Activated CD4-positive, alpha-beta T cell treated with anti-CD3 and anti-CD28 coated beads, Interleukin-2, amount 10 ng/mL, durations not matched to agents 24 days and 14 days (primary cell): ENCODE measurements at regions not wholly inside any gene's neighbourhood (a gene's known extent, or its start where the extent isn't known, plus 50 kb on each side); places are given as distances from the start of the nearest gene placed in this dataset.

ENCODE experiments used
- DNase-seq: peaks from one replicate; pipeline ENCODE4 v3.0.0; 2022
- H3K27ac Mint-ChIP-seq: one replicate; pipeline ENCODE4 v1.8.0; 2022; ENCODE audit warnings: mild to moderate bottlenecking, mixed read lengths
- H3K27me3 Mint-ChIP-seq: one replicate; pipeline ENCODE4 v1.8.0; 2022; ENCODE audit warnings: mixed read lengths
- H3K36me3 Mint-ChIP-seq: one replicate; pipeline ENCODE4 v1.8.0; 2022; ENCODE audit warnings: low read depth, mild to moderate bottlenecking, mixed read lengths
- H3K4me1 Mint-ChIP-seq: one replicate; pipeline ENCODE4 v1.8.0; 2021; ENCODE audit warnings: mixed read lengths
- H3K4me3 Mint-ChIP-seq: one replicate; pipeline ENCODE4 v1.8.0; 2022; ENCODE audit warnings: mild to moderate bottlenecking, moderate library complexity, mixed read lengths
- H3K9me3 Mint-ChIP-seq: one replicate; pipeline ENCODE4 v1.8.0; 2021; ENCODE audit warnings: mixed read lengths
- intact Hi-C: fragments of 100-400 bp; cut with micrococcal nuclease; formaldehyde crosslinking; loops from one replicate; pipeline ENCODE4 v1.15.1; 2023

- Mint-ChIP-seq H3K9me3 (no peaks in the 10 kb centered on the region), H3K27ac (no peak overlapping the region), H3K27me3 (no peaks in the 10 kb centered on the region), H3K4me1 (no peaks in the 10 kb centered on the region), H3K36me3 (no peaks in the 10 kb centered on the region), H3K4me3 (no peak overlapping the region)
- no peak for DNase-seq
- intact Hi-C loops = no loop called here
These were observed 555.3 kb upstream of the MAP3K7 start for GRCh38 chr6:91142154-91142553.

- intact Hi-C loops = no loop called here
- H3K9me3 Mint-ChIP-seq = no peaks in the 10 kb centered on the region
These were observed 554.5 kb upstream of the MAP3K7 start for GRCh38 chr6:91141346-91141745.

GRCh38 chr6:91140449-91140848 lies 553.6 kb upstream of the MAP3K7 start:
- no peak for DNase-seq
- Mint-ChIP-seq H3K9me3 (no peaks in the 10 kb centered on the region), H3K4me1 (no peaks in the 10 kb centered on the region), H3K27ac (no peak overlapping the region), H3K27me3 (no peaks in the 10 kb centered on the region), H3K36me3 (no peaks in the 10 kb centered on the region), H3K4me3 (no peak overlapping the region)
- intact Hi-C loops = no loop called here

More at GRCh38 chr6:91141346-91141745, 554.5 kb upstream of the MAP3K7 start:
- Mint-ChIP-seq H3K27ac (no peak overlapping the region), H3K4me3 (no peak overlapping the region), H3K27me3 (no peaks in the 10 kb centered on the region), H3K4me1 (no peaks in the 10 kb centered on the region), H3K36me3 (no peaks in the 10 kb centered on the region)
- DNase-seq = no peak

GRCh38 chr6:91137286-91137685 lies 550.4 kb upstream of the MAP3K7 start:
- no peak overlapping the region for H3K27ac Mint-ChIP-seq
- no peaks in the 10 kb centered on the region for H3K4me1 Mint-ChIP-seq
- no peaks in the 10 kb centered on the region for H3K9me3 Mint-ChIP-seq
- no peak for DNase-seq
- no peaks in the 10 kb centered on the region for H3K36me3 Mint-ChIP-seq
- intact Hi-C loops = no loop called here
- H3K4me3 Mint-ChIP-seq = no peak overlapping the region
- H3K27me3 Mint-ChIP-seq = no peaks in the 10 kb centered on the region

DNA sequence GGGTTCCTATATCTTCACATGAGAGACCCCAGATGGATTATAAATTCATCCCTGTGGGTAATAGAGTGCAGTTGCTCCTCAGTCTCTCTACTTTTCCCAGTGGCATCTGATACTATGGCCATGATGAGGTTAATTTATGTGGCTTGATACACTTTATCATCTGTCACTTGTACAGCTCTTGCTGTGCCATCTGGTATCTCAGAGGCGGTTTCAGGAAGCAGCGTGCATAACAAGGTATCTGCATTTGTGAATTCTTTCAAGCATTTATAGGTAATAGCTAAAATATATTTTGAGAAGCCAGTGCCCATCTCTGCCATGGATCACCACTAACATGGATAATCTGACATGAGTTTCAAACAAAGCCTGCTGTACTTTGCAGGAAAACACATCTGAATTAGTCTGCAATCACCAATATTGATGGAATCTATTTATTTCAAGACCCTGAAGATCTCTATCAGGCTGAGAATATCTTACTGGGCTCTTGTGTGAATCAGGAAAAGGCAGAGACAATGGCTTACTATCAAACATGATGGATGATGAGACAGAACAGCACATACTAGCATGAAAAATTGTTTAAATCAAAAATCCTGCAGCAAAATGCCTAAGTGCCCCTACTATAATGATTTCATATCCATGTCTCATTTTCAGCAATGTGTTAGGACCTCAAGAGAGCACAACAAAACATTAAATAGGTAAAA lies 548.7 kb upstream of the MAP3K7 start:
- H3K36me3 Mint-ChIP-seq = no peaks in the 10 kb centered on the region
- no peak for DNase-seq
- H3K27me3 Mint-ChIP-seq = no peaks in the 10 kb centered on the region
- no peaks in the 10 kb centered on the region for H3K4me1 Mint-ChIP-seq
- intact Hi-C loops = no loop called here
- no peak overlapping the region for H3K27ac Mint-ChIP-seq
- H3K4me3 Mint-ChIP-seq = no peak overlapping the region
- no peaks in the 10 kb centered on the region for H3K9me3 Mint-ChIP-seq

GRCh38 chr6:91132461-91132860 lies 545.6 kb upstream of the MAP3K7 start:
- Mint-ChIP-seq H3K27me3 (no peaks in the 10 kb centered on the region), H3K4me1 (no peaks in the 10 kb centered on the region), H3K9me3 (no peaks in the 10 kb centered on the region), H3K27ac (no peak overlapping the region), H3K36me3 (no peaks in the 10 kb centered on the region), H3K4me3 (no peak overlapping the region)
- DNase-seq = no peak
- intact Hi-C loops = no loop called here

DNA sequence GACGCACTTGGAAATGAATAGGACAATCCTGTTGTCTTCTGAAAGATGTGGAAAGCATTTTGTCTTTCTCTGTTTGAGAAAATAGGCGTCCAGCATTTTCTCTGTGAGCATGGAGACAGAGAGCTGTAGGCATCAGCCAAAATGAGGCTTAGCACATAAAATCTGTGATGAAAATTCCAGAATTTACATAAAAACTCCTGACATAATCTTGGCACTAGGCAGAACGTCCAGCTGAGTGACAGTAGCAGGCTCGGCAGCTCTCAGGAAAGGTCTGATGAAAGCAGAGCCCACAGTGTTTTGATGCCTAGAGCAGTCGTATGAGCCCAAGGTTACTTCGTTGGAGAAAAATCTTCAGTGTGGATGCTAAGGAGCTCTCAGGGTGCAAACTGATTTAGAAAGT lies 543.3 kb upstream of the MAP3K7 start:
- H3K27me3 Mint-ChIP-seq = no peaks in the 10 kb centered on the region
- no peak for DNase-seq
- intact Hi-C loops = no loop called here
- H3K36me3 Mint-ChIP-seq = no peaks in the 10 kb centered on the region
- H3K4me3 Mint-ChIP-seq = no peak overlapping the region
- H3K4me1 Mint-ChIP-seq = no peaks in the 10 kb centered on the region
- H3K27ac Mint-ChIP-seq = no peak overlapping the region
- H3K9me3 Mint-ChIP-seq = no peaks in the 10 kb centered on the region

DNA sequence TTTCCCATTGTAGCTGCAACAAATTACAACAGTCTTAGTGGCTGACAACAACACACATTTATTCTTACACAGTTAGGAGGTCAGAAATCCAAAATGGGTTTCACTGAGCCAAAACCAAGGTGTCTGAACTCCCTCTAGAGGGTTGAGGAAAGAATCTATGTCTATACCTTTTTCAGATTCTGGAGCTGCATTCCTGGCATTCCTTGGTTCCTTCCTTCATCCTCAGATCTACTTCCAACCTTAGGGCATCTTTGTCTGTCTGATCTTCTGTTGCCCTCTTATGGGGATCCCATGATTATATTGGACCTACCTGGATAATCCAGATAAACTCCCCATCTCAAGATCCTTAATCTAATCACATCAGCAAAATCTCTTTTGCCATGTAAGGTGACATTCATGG lies 540.9 kb upstream of the MAP3K7 start:
- Mint-ChIP-seq H3K4me1 (no peaks in the 10 kb centered on the region), H3K9me3 (no peaks in the 10 kb centered on the region), H3K27me3 (no peaks in the 10 kb centered on the region), H3K36me3 (no peaks in the 10 kb centered on the region), H3K4me3 (no peak overlapping the region), H3K27ac (no peak overlapping the region)
- intact Hi-C loops = no loop called here
- DNase-seq = no peak

- no peaks in the 10 kb centered on the region for H3K4me1 Mint-ChIP-seq
- intact Hi-C loops = no loop called here
- DNase-seq = no peak
- no peaks in the 10 kb centered on the region for H3K27me3 Mint-ChIP-seq
- no peaks in the 10 kb centered on the region for H3K9me3 Mint-ChIP-seq
- no peak overlapping the region for H3K4me3 Mint-ChIP-seq
- H3K27ac Mint-ChIP-seq = no peak overlapping the region
- H3K36me3 Mint-ChIP-seq = no peaks in the 10 kb centered on the region
These were observed 540.0 kb upstream of the MAP3K7 start for GRCh38 chr6:91126876-91127275.

- H3K4me1 Mint-ChIP-seq = no peaks in the 10 kb centered on the region
- H3K4me3 Mint-ChIP-seq = no peak overlapping the region
- no peak overlapping the region for H3K27ac Mint-ChIP-seq
- DNase-seq = no peak
- no peaks in the 10 kb centered on the region for H3K27me3 Mint-ChIP-seq
- H3K9me3 Mint-ChIP-seq = no peaks in the 10 kb centered on the region
- no peaks in the 10 kb centered on the region for H3K36me3 Mint-ChIP-seq
- intact Hi-C loops = no loop called here
These were observed 530.7 kb upstream of the MAP3K7 start for GRCh38 chr6:91117550-91117949.

DNA sequence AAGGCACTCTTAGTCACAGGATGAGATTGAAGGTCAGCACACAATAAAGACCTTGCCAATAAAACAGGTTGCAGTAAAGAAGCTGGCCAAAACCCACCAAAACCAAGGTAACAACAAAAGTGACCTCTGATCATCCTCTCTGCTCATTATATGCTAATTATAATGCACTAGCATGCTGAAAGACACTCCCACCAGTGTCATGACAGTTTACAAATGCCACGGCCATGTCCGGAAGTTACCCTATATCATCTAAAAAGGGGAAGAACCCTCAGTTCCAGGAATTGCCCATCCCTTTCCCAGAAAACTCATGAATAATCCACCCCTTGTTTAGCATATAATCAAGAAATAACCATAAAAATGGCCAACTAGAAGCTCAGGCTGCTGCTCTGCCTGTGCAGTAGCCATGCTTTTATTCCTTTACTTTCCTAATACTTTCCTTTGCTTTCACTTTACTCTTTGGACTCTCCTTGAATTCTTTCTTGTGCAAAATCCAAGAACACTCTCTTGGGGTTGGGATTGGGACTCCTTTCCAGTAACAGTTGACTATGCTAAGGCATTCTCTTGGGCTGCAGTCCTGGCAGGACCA lies 527.3 kb upstream of the MAP3K7 start:
- no peak for DNase-seq
- H3K9me3 Mint-ChIP-seq = no peaks in the 10 kb centered on the region
- peaks cover 3% of the 10 kb centered on the region for H3K27me3 Mint-ChIP-seq
- no peak overlapping the region for H3K27ac Mint-ChIP-seq
- H3K4me1 Mint-ChIP-seq = no peaks in the 10 kb centered on the region
- intact Hi-C loops = no loop called here
- H3K36me3 Mint-ChIP-seq = no peaks in the 10 kb centered on the region
- no peak overlapping the region for H3K4me3 Mint-ChIP-seq

GRCh38 chr6:91106083-91106482 lies 519.2 kb upstream of the MAP3K7 start:
- no peaks in the 10 kb centered on the region for H3K36me3 Mint-ChIP-seq
- intact Hi-C loops = no loop called here
- DNase-seq = no peak
- H3K4me3 Mint-ChIP-seq = no peak overlapping the region
- no peak overlapping the region for H3K27ac Mint-ChIP-seq
- no peaks in the 10 kb centered on the region for H3K4me1 Mint-ChIP-seq
- no peaks in the 10 kb centered on the region for H3K9me3 Mint-ChIP-seq
- peaks cover 3% of the 10 kb centered on the region for H3K27me3 Mint-ChIP-seq

DNA sequence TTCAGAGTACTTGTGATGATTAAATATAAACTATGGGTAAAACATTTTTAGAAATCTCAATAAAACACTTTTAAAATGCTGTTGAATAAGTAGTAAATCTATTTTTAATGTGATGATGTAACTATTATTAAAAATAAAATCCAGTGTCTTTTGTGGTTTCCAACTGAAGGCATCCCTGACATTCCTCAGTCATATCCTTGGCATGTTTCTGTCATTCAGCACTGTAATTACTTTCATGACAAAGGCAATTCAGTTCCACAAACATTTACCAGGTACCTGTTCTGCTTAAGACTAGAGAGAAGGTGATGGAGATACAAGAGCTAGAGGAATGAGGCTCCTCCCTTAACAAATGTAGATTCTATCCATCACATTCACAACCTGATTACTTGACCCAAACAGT lies 518.7 kb upstream of the MAP3K7 start:
- Mint-ChIP-seq H3K4me3 (no peak overlapping the region), H3K36me3 (no peaks in the 10 kb centered on the region), H3K27me3 (peaks cover 3% of the 10 kb centered on the region), H3K9me3 (no peaks in the 10 kb centered on the region), H3K4me1 (no peaks in the 10 kb centered on the region), H3K27ac (no peak overlapping the region)
- no peak for DNase-seq
- intact Hi-C loops = no loop called here

GRCh38 chr6:91099479-91099878 lies 512.6 kb upstream of the MAP3K7 start:
- Mint-ChIP-seq H3K27ac (no peak overlapping the region), H3K27me3 (no peaks in the 10 kb centered on the region), H3K36me3 (no peaks in the 10 kb centered on the region), H3K4me1 (no peaks in the 10 kb centered on the region), H3K4me3 (no peak overlapping the region), H3K9me3 (no peaks in the 10 kb centered on the region)
- DNase-seq = no peak
- intact Hi-C loops = no loop called here

DNA sequence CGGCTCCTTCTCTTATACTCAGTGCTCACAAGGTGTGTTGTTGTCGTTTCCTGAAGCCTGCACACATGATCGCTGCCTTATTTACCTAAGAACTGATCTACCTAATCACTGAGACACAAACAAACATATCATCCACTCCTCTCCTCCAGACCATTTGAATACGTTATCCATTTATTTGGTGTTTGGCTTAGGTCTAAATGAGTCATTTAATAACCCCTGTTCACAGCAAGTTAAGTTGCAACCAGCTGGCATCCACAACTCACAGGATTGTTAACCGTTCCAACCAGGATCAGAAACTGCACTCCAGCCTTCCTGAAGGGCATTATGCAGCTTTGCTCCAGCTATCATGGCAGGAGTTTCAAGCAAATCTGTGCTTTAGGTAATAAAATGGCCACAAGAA lies 511.1 kb upstream of the MAP3K7 start:
- DNase-seq = no peak
- H3K27ac Mint-ChIP-seq = no peak overlapping the region
- H3K4me3 Mint-ChIP-seq = no peak overlapping the region
- H3K27me3 Mint-ChIP-seq = no peaks in the 10 kb centered on the region
- no peaks in the 10 kb centered on the region for H3K4me1 Mint-ChIP-seq
- intact Hi-C loops = no loop called here
- no peaks in the 10 kb centered on the region for H3K9me3 Mint-ChIP-seq
- no peaks in the 10 kb centered on the region for H3K36me3 Mint-ChIP-seq
